IMR-90 (cell line): ENCODE measurements at regions not wholly inside any gene's neighbourhood (a gene's known extent, or its start where the extent isn't known, plus 50 kb on each side); places are given as distances from the start of the nearest gene placed in this dataset.

Experiments used
- ATAC-seq: fragments of 200-7000 bp; cut with Tn5 transposase; 2 replicates; pipeline ENCODE4 v1.9.1; 2020; ENCODE audit warnings: low read depth, mild to moderate bottlenecking, moderate library complexity
- BruUV-seq: library from RNA; stranded (reverse); fragments of 400-500 nt; replicated peaks from 2 replicates; lab custom pipeline; 2021; lab: Mats Ljungman, UMichigan
- CTCF ChIA-PET: fragments of 300-600 bp; formaldehyde crosslinking; extraction: SDS; loops from one replicate; lab custom pipeline; 2021; ENCODE audit warnings: antibody characterized with exemption; lab: Yijun Ruan, JAX
- POLR2A ChIA-PET: fragments of 300-600 bp; sonication (Branson Sonifier 250); formaldehyde crosslinking; loops from one replicate; lab custom pipeline; 2022; ENCODE audit warnings: antibody characterized with exemption; ENCODE audit not compliant: unreplicated experiment; lab: Charles Lee
- DNase-seq: peaks from one replicate; pipeline ENCODE4 v3.0.0; 2013
- H2AFZ ChIP-seq: replicated peaks from 2 replicates; pipeline ENCODE3; 2013; ENCODE audit warnings: low read length, mild to moderate bottlenecking; ENCODE audit not compliant: poor library complexity
- H2AK5ac ChIP-seq: 2 replicates; pipeline ENCODE4 v1.6.1; 2013; ENCODE audit warnings: low read depth, low read length, inconsistent platforms
- H2AK9ac ChIP-seq: replicated peaks from 2 replicates; pipeline ENCODE3; 2013; ENCODE audit warnings: mild to moderate bottlenecking, low read depth, low read length, moderate library complexity; ENCODE audit not compliant: poor library complexity
- H2BK120ac ChIP-seq: 2 replicates; pipeline ENCODE4 v1.6.1; 2013; ENCODE audit warnings: low read depth, low read length, inconsistent platforms
- H2BK15ac ChIP-seq: 3 replicates; pipeline ENCODE4 v1.6.1; 2013; ENCODE audit warnings: low read depth, low read length, inconsistent platforms
- H2BK20ac ChIP-seq: 2 replicates; pipeline ENCODE4 v1.6.1; 2013; ENCODE audit warnings: low read depth, mild to moderate bottlenecking, inconsistent platforms, low read length, moderate library complexity
- H2BK5ac ChIP-seq: 2 replicates; pipeline ENCODE4 v1.6.1; 2013; ENCODE audit warnings: mild to moderate bottlenecking, low read depth, low read length, inconsistent platforms; ENCODE audit not compliant: poor library complexity, severe bottlenecking
- H3K14ac ChIP-seq: replicated peaks from 2 replicates; pipeline ENCODE4 v1.6.1; 2013; ENCODE audit warnings: low read depth, low read length, inconsistent platforms
- H3K18ac ChIP-seq: 2 replicates; pipeline ENCODE4 v1.6.1; 2013; ENCODE audit warnings: low read depth, low read length, control low read depth
- H3K23ac ChIP-seq: 2 replicates; pipeline ENCODE4 v1.6.1; 2013; ENCODE audit warnings: low read depth, low read length, inconsistent platforms
- H3K27ac ChIP-seq: 2 replicates; pipeline ENCODE4 v1.5.1; 2013; ENCODE audit warnings: mild to moderate bottlenecking, control low read depth, low read length; ENCODE audit not compliant: insufficient read depth
- H3K27me3 ChIP-seq: 2 replicates; pipeline ENCODE4 v1.6.1; 2013; ENCODE audit warnings: low read length; ENCODE audit not compliant: control insufficient read depth, insufficient read depth
- H3K36me3 ChIP-seq: 2 replicates; pipeline ENCODE4 v1.6.1; 2013; ENCODE audit warnings: low read length, mixed read lengths; ENCODE audit not compliant: control insufficient read depth, insufficient read depth
- H3K4ac ChIP-seq: 2 replicates; pipeline ENCODE4 v1.6.1; 2013; ENCODE audit warnings: low read depth, low read length, inconsistent platforms
- H3K4me1 ChIP-seq: 2 replicates; pipeline ENCODE4 v1.6.1; 2013; ENCODE audit warnings: low read length, mixed read lengths; ENCODE audit not compliant: control insufficient read depth, insufficient read depth
- H3K4me2 ChIP-seq: 2 replicates; pipeline ENCODE4 v1.6.1; 2013; ENCODE audit warnings: low read depth, mild to moderate bottlenecking, control low read depth, low read length, moderate library complexity
- H3K4me3 ChIP-seq: 2 replicates; pipeline ENCODE4 v1.5.1; 2013; ENCODE audit warnings: low read depth, mild to moderate bottlenecking, control low read depth, low read length, moderate library complexity; ENCODE audit not compliant: insufficient read depth
- H3K56ac ChIP-seq: 2 replicates; pipeline ENCODE4 v1.6.1; 2013; ENCODE audit warnings: low read length, inconsistent platforms; ENCODE audit not compliant: insufficient read depth; ENCODE audit errors: extremely low read depth
- H3K79me1 ChIP-seq, 2 experiments: 2 replicates each; pipeline ENCODE4 v1.6.1; 2013; ENCODE audit warnings: low read length in 2 of 2, inconsistent platforms in 1 of 2, low read depth in 1 of 2
- H3K9ac ChIP-seq: 2 replicates; pipeline ENCODE4 v1.6.1; 2013; ENCODE audit warnings: low read depth, low read length, control low read depth
- H3K9me1 ChIP-seq: 2 replicates; pipeline ENCODE4 v1.6.1; 2013; ENCODE audit warnings: low read length, inconsistent platforms; ENCODE audit not compliant: insufficient read depth
- H3K9me3 ChIP-seq: 2 replicates; pipeline ENCODE4 v1.6.1; 2013; ENCODE audit warnings: low read length; ENCODE audit not compliant: control insufficient read depth, insufficient read depth
- H4K20me1 ChIP-seq: 2 replicates; pipeline ENCODE4 v1.6.1; 2013; ENCODE audit warnings: low read length, inconsistent platforms; ENCODE audit not compliant: insufficient read depth
- H4K5ac ChIP-seq: 2 replicates; pipeline ENCODE4 v1.6.1; 2013; ENCODE audit warnings: mild to moderate bottlenecking, low read depth, low read length, control low read depth
- H4K8ac ChIP-seq, 2 experiments: 2 replicates each; pipeline ENCODE4 v1.6.1; 2013; ENCODE audit warnings: low read depth in 2 of 2, low read length in 2 of 2, control low read depth in 1 of 2, inconsistent platforms in 1 of 2
- H4K91ac ChIP-seq: 2 replicates; pipeline ENCODE4 v1.6.1; 2013; ENCODE audit warnings: low read depth, low read length, inconsistent platforms; ENCODE audit not compliant: insufficient read depth
- CEBPB ChIP-seq: IDR thresholded peaks from 2 replicates; pipeline ENCODE4 v1.6.1; 2012; ENCODE audit warnings: low read depth, low read length, improper control_type of control experiment
- WGBS, 2 experiments: methylation state at CpG; one replicate each; pipeline versions ENCODE4 v1.1.5 to v1.1.7; 2013; ENCODE audit warnings: missing lambda C conversion rate in 2 of 2; ENCODE audit not compliant: insufficient read length in 1 of 2; ENCODE audit errors: extremely low coverage in 2 of 2; 5-methylcytosine and 5-hydroxymethylcytosine counted together
- dilution Hi-C: fragments of 300-500 bp; cut with HindIII; formaldehyde crosslinking; loops from one replicate; pipeline ENCODE4 v1.14.3; 2018; ENCODE audit warnings: low sequenced_read_pairs; ENCODE audit not compliant: unreplicated experiment
- in situ Hi-C: fragments of 300-500 bp; cut with MboI; formaldehyde crosslinking; loops from 3 replicates; pipeline ENCODE4 v1.14.3; 2019; ENCODE audit warnings: low sequenced_read_pairs, inconsistent platforms, mixed read lengths
- intact Hi-C: fragments of 100-400 bp; cut with micrococcal nuclease; formaldehyde crosslinking; loops from 2 replicates; pipeline ENCODE4 v1.10.0; 2022
- TF ChIP-seq, protein P1 (sequence below): fragments of 150-350 bp; IDR thresholded peaks from 2 replicates; pipeline ENCODE4 v1.6.1; 2016; ENCODE audit warnings: low read depth, mild to moderate bottlenecking, low read length, moderate library complexity, borderline replicate concordance
- TF ChIP-seq, protein P2 (sequence below): conservative IDR thresholded peaks from 2 replicates; pipeline ENCODE4 v1.5.1; 2012; ENCODE audit warnings: mild to moderate bottlenecking, low read depth, low read length, improper control_type of control experiment

DNA sequence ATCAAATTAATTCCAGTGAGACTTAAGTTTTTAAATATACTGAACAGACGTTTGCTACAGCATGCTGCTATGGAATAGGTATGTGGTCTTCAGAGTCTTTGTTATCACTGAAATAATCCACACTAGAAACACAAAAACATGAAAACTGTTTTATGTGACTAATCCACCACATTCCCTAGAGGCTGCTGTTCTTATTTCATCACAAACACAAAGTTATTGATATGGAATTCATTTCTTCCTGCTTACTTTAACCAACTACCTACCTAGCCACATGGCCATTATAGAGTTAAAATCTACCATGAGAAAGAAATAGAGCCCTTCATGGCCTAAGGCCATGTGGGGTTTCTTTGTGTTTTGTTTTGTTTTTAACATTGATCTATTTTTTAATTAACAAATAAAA is 232.3 kb upstream of the PTGER4 start:
- H3K14ac ChIP-seq = no peak overlapping the region
- H3K4me2 ChIP-seq = no peak overlapping the region
- ChIA-PET POLR2A (no interaction called here), CTCF (no interaction called here)
- dilution Hi-C loops (no loop called here), in situ Hi-C loops (no loop called here), intact Hi-C loops (no loop called here)
- H3K4ac ChIP-seq = no peak overlapping the region
- no peak overlapping the region for H2BK120ac ChIP-seq
- no peak overlapping the region for H2AFZ ChIP-seq
- H2BK15ac ChIP-seq = no peak overlapping the region
- no peaks in the 10 kb centered on the region for H3K36me3 ChIP-seq
- H2BK20ac ChIP-seq = no peak overlapping the region
- TF ChIP-seq, protein P1, sequence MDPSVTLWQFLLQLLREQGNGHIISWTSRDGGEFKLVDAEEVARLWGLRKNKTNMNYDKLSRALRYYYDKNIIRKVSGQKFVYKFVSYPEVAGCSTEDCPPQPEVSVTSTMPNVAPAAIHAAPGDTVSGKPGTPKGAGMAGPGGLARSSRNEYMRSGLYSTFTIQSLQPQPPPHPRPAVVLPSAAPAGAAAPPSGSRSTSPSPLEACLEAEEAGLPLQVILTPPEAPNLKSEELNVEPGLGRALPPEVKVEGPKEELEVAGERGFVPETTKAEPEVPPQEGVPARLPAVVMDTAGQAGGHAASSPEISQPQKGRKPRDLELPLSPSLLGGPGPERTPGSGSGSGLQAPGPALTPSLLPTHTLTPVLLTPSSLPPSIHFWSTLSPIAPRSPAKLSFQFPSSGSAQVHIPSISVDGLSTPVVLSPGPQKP = no peak
- TF ChIP-seq, protein P2, sequence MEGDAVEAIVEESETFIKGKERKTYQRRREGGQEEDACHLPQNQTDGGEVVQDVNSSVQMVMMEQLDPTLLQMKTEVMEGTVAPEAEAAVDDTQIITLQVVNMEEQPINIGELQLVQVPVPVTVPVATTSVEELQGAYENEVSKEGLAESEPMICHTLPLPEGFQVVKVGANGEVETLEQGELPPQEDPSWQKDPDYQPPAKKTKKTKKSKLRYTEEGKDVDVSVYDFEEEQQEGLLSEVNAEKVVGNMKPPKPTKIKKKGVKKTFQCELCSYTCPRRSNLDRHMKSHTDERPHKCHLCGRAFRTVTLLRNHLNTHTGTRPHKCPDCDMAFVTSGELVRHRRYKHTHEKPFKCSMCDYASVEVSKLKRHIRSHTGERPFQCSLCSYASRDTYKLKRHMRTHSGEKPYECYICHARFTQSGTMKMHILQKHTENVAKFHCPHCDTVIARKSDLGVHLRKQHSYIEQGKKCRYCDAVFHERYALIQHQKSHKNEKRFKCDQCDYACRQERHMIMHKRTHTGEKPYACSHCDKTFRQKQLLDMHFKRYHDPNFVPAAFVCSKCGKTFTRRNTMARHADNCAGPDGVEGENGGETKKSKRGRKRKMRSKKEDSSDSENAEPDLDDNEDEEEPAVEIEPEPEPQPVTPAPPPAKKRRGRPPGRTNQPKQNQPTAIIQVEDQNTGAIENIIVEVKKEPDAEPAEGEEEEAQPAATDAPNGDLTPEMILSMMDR = no peak
- 0 out of 2 replicates have a peak, but pooled peaks have one; percentile 7 for TF ChIP-seq CEBPB
- H3K9me3 ChIP-seq = no peaks in the 10 kb centered on the region
- no peaks in the 10 kb centered on the region for H3K9me1 ChIP-seq
- no peak overlapping the region for H3K56ac ChIP-seq
- no peaks in the 10 kb centered on the region for H3K79me1 ChIP-seq
- peak overlapping the region; percentile 47 for H2BK5ac ChIP-seq
- H3K27me3 ChIP-seq = no peaks in the 10 kb centered on the region
- H3K23ac ChIP-seq = no peak overlapping the region
- H2AK5ac ChIP-seq = no peak overlapping the region
- no peak overlapping the region for H3K27ac ChIP-seq
- ATAC-seq (peak; percentile 42), DNase-seq (peak; percentile 55)
- H4K20me1 ChIP-seq = no peaks in the 10 kb centered on the region
- no TSS peak for BruUV-seq
- no peak overlapping the region for H3K9ac ChIP-seq
- H3K4me1 ChIP-seq = peaks cover 2% of the 10 kb centered on the region; the same call in 1 of the 2 replicates
- no peak overlapping the region for H4K5ac ChIP-seq
- H3K4me3 ChIP-seq = no peak overlapping the region
- H4K8ac ChIP-seq = no peak overlapping the region
- H4K91ac ChIP-seq = no peak overlapping the region
- no CpG with 5 or more reads among the region's 1 CpG for WGBS, 2 experiments
- no peak overlapping the region for H2AK9ac ChIP-seq
- H3K18ac ChIP-seq = no peak overlapping the region
